DMS 273 (cell line): ENCODE measurements at regions not wholly inside any gene's neighbourhood (a gene's known extent, or its start where the extent isn't known, plus 50 kb on each side); places are given as distances from the start of the nearest gene placed in this dataset.
A peak's percentile ranks its signal among the peaks of the same experiment; 100 is the strongest.
"Not testable (repeated sequence)": the region's sequence is repeated elsewhere in the genome, so short reads cannot be mapped to it uniquely, and the experiment has no call there.

Experiments
- DNase-seq: peaks from one replicate; lab custom pipeline; 2025; ENCODE audit not compliant: unreplicated experiment; lab: John Stamatoyannopoulos, UW

DNA sequence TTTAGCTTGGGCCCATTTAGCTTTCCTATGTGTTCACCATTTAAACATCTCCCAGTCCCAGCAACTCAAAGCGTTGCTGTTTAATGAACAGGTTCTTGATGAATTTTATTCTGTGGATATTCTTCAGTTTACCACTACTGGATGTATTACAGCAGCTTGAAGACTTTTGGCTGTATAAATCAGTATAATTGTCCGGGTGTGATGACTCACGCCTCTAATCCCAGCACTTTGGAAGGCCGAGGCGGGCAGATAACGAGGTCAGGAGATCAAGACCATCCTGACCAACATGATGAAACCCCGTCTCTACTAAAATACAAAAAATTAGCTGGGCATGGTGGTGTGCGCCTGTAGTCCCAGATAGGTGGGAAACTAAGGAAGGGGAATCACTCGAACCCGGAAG, 1286.7 kb upstream of the EYS start:
- not testable (repeated sequence) for DNase-seq

DNA sequence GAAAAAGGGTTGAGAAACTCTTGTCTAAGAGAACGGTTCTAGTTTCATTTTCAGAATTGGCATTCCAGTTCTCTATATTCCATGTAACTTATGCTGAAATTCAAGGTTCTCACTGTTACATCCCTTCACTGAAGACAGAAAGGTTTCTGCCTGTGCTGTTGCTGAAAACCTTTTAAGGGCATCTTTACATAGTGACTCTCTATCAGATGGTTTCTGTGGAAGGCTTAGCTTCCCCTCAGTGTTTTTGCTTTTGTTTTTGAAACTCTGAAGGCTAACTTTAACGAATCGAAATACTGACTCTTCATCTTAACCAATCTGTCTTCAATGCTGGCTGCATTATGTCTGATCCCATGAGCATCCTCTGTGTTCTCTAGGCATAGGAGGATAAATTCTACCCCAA, 1286.2 kb upstream of the EYS start:
- DNase-seq: no peak

DNA sequence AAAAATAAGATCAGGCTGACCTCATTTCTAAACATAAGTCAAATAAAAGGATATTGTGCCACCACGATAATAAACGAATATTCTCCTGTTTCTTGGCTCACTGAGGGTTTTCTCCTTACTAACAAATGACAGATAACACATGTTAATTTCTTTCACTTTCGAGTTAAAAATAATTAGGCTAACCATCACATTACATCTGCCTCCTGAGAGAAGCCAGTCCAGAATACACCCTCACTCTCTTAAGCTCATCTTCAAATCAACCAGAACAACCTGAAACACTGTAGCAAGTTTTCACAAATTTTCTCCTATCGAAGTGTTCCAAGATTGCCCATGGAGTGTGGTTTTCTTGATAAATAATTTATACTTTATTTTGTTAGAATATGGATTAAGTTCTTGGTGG, 1285.6 kb upstream of the EYS start:
- no peak for DNase-seq

DNA sequence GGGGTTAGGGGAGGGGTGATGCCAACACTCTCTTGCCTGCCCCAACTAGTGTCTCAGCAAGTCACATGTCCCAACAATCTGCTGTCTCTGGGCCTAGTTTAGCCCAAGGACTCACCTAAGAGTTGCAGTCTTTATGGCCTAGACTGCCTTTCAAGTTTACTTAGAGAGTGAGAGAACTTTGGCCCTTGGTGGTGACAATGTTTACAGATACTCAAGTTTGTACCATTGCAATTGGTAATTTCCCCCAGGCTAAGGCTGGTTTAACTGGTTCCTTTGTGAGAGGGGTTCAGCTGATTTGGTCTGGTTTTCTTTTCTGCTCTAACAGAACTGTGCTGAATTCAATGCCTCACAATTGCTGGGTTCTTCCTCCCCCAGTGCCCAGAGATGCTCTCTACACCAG, 1279.9 kb upstream of the EYS start:
- DNase-seq: no peak

DNA sequence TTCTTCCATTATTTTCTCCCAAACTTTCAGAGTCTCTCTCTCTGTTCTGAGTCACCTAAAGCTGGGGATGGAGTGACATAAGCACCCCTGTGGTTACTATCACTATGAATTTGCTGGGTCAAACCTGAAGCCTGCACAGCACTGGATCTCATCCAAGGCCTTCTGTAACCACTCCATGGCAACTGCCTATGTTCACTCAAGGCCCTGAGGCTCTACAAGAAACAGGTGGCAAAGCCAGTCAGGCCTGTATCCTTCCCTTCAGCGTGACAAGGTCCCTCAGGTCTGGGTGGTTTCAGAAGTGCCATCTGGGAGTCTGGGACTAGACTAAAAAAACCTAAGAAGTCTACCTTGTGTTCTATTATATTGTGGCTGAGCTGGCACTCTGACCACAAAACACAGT, 1278.8 kb upstream of the EYS start:
- DNase-seq: no peak

DNA sequence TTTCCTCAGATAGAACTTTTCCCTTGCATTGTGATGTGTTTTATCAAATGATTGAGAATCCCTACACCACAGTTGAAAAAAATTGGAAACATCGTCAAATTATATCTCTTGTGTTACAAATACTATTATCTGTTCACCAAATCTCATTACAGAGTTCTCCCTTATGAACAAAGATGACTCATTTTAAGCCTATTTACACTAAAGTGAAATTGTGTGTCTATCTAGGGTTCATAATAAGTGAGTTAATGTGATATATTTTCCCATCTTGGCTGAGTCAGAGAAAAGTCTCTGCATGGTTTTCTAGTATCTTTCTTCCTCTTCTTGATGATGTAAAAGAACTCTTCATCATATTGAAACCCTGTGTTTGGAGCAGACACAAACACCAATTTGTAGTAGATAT, 1263.3 kb upstream of the EYS start:
- DNase-seq: no peak

DNA sequence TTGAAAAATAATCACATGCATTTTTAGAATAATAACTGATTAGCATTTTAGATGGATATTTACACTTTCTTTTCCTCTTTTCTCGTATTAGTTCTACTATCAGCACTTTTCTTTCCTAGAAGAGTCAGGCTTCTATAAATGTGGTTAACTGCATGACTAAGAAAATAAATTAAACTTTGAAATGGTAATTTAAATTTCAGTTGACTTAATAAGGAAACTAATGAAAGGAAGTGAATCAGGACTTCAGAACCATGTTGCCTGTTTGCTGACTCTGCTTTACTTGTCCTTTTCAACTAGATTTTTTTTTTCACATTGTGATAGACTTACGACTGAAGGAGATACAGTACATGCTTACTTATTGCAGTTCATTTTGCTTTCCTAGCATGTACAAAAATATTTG, 1258.2 kb upstream of the EYS start:
- DNase-seq: no peak

DNA sequence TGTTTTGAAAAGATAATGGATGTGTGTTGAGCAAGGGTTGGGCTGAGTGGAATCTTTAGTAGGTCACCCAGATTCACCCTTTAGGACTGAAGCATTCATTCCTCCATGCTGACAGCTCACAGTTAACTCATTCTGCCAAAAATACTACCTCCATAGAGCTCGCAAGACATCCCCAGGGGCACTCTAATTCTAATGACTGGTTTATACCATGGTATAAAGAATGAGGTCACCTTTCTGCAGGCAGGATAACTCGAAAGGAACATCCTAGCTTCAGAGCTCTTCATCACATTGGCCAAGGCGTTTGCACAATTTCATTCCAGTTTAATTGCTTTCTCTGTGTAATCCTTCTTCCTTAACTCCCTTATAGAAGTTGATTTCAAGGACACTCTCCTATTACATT, 1257.2 kb upstream of the EYS start:
- no peak for DNase-seq

GRCh38 chr6:66962082-66962481, 1255.1 kb upstream of the EYS start:
- no peak for DNase-seq

DNA sequence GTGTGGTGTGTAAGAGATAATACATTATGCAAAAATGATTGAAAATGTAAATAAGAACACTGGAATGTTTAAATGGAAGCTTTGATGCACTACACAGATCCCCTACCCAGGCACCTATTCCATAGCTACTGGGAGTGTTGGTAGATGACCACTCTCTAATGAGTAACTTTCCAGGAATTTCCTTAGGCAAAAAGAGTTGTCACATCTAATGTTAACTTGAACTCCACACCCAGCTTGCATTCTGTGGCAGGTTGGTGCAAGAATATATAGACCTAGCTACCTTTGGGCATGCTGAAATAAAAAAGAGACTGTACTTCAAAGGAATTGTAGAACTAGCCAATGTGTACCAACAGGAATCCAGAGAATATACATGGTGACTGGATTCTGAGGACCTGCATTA, 1254.2 kb upstream of the EYS start:
- no peak for DNase-seq

- DNase-seq: no peak
Observed at GRCh38 chr6:66949191-66949661, 1242.2 kb upstream of the EYS start.

- DNase-seq: no peak
Observed at GRCh38 chr6:66948106-66948505, 1241.1 kb upstream of the EYS start.

GRCh38 chr6:66940003-66940402, 1233.0 kb upstream of the EYS start:
- peak; percentile 18 for DNase-seq

GRCh38 chr6:66937180-66937579, 1230.2 kb upstream of the EYS start:
- no peak for DNase-seq

DNA sequence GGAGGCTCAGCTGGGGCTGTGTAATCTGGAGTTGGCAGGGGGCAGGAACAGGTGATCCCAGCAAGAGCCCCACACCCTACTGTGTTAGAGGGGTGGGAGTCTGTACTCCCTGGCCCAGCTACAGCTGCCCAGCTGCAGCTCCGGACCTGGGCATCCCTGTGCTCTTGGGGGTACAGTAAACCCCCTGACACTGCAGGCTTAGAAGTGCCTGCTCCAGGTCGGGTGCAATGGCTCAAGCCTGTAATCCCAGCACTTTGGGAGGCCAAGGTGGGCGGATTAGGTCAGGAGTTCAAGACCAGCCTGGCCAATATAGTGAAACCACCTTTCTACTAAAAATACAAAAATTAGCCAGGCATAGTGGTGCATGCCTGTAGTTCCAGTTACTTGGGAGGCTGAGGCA, 1228.6 kb upstream of the EYS start:
- DNase-seq: no peak

- no peak for DNase-seq
Observed at GRCh38 chr6:66931787-66932186, 1224.8 kb upstream of the EYS start.

GRCh38 chr6:66930559-66931290, 1223.7 kb upstream of the EYS start:
- DNase-seq: no peak

- peak; percentile 28 for DNase-seq
Observed at GRCh38 chr6:66926060-66926459, 1219.0 kb upstream of the EYS start.

DNA sequence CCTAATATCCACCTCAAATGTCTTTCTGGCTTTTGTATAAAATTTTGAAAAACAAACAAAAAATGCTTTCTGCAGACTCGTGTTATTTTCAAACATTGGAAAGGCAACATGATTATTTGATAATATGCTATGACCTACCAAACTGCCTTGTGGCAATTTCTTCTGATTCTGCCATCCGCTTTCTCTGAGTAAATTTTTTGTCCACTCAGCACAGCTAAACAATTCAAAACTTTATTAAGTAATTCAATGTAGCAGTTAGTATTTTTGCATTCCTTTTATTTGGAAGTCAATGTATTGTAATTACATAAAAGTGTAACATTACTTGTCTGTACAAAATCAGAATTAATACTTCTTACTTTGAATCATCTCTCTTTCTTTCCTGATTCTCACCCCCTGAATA, 1206.6 kb upstream of the EYS start:
- no peak for DNase-seq

- DNase-seq: no peak
Observed at GRCh38 chr6:66902457-66902856, 1195.4 kb upstream of the EYS start.

DNA sequence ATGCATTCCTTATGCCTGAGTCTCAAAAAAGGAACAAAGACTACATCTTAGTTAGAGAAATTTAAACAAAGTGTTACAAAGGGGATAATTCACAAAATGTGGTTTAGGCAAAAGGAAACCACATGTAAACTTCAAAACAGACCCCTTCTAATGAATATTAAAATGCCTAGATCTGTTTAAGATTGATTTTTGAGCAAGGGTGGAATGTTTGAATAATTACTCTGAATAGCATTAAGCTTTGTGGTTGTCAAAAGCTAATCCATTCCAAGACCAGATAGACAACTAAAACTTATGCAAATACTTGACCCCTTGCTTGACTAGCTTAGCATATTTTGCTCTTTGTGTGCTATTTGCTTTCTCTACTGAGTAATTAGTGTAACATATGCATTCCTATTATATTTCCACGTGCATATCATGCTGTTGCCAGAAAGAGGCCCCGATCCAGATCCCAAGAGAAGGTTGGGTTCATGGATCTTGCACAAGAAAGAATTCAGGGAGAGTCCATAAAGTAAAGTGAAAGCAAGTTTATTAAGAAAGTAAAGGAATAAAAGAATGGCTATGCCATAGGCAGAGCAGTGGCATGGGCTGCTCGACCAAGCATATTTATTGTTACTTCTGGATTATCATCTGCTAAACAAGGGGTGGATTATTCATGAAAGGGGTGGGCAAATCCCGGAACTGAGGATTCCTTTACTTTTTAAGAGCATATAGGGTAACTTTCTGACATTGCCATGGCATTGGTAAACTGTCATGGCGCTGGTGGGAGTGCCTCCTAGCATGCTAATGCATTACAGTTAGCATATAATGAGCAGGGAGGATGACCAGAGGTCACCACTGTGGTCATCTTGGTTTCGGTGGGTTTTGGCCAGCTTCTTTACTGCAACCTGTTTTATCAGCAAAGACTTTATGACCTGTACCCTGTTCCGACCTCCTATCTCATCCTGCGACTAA, 1193.4 kb upstream of the EYS start:
- no peak for DNase-seq

GRCh38 chr6:66897576-66897975, 1190.5 kb upstream of the EYS start:
- DNase-seq: peak; percentile 1
